ENCODE measurements at regions not wholly inside any gene's neighbourhood (a gene's known extent, or its start where the extent isn't known, plus 50 kb on each side); places are given as distances from the start of the nearest gene placed in this dataset.
"Not testable (repeated sequence)": the region's sequence is repeated elsewhere in the genome, so short reads cannot be mapped to it uniquely, and the experiment has no call there.

DNA sequence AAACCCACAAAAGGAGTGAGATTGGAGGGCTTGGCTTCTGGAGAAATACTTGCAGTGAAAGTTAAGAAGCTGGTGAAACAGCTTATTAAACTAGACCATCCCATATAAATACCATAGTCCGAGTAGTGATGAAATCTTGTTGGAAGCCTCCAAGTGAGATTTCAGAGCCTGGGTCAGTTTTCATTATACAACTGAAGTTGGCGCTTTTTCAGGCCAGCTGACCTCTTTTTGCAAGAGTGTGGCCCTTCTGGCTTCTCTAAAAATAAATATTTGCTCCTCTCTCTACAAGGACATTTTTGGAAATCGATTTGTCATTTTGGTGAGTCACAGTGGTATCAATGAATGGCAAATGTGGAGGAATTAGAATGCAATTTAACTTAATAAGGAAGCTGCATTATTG, 51.2 kb upstream of the THRB start:
- no peak for DNase-seq (ENCODE audit: low read depth)

GRCh38 chr3:24548278-24548677, 53.6 kb upstream of the THRB start:
- no peak for DNase-seq (ENCODE audit: low read depth)

DNA sequence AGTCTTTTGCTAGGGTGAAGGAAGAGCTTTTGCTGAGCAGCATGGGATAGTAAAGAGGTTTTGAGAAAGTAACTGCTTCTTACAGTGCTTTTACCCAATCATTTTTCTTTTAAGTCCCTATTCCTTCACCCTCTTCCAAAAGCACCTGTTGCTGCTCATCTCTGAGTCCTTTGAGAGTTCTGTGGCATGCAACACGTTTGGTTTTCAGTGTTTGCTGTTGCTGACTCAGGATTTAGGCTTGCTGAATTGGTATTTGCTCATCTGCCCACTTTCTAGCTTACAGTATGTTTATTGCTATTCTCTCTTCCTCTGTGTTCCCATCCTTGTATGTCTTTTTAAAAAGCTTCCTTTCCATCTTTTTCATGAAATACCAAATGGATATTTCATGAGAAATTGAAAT, 55.9 kb upstream of the THRB start:
- no peak for DNase-seq (ENCODE audit: low read depth)

GRCh38 chr3:24551626-24552025, 57.0 kb upstream of the THRB start:
- no peak for DNase-seq (ENCODE audit: low read depth)

DNA sequence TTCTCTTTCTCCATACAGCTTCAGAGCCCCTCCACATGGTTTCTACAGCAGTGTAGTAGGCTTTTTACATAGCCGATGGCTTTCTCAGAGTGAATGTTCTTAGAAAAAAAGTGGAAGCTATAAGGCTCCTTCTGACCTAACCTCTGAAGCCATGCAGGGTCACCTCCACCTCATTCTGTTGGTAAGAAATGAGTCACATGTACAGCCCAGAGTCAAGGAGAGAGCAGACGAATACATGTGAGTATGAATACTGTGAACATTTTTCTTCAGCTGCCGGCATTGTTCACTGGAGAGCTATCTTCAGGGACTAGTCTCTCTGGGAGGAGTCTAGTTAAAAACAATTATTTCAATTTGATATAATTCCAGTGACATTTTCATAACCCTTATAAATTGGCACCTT, 68.2 kb upstream of the THRB start:
- DNase-seq (ENCODE audit: low read depth): no peak

- DNase-seq (ENCODE audit: low read depth): no peak
Observed at GRCh38 chr3:24565053-24565452, 70.4 kb upstream of the THRB start.

DNA sequence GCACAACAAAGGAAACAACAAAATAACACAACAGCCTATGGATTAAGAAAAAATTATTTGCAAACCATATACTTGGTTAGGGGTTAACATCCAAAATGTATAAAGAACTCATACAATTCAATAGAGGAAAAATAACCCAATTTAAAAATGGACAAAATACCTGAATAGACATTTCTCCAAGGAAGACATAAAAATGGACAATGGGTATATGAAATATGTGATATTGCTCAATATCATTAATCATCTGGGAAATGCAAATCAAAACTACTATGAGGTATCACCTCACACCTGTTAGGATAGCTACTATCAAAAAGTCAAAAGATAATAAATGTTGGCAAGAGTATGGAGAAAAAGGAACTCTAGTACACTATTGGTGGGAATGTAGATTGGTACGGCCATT, 71.0 kb upstream of the THRB start:
- no peak for DNase-seq (ENCODE audit: low read depth)

GRCh38 chr3:24566927-24567326, 72.3 kb upstream of the THRB start:
- no peak for DNase-seq (ENCODE audit: low read depth)

DNA sequence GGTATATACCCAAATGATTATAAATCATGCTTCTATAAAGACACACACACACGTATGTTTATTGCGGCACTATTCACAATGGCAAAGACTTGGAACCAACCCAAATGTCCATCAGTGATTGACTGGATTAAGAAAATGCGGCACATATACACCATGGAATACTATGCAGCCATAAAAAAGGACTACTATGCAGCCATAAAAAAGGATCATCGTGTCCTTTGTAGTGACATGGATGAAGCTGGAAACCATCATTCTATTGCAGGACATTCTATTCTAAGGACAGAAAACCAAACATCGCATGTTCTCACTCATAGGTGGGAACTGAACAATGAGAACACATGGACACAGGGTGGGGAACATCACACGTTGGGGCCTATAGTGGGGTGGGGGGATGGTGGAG, 77.8 kb upstream of the THRB start:
- DNase-seq (ENCODE audit: low read depth): not testable (repeated sequence)

GRCh38 chr3:24573576-24573975, 78.9 kb upstream of the THRB start:
- no peak for DNase-seq (ENCODE audit: low read depth)

DNA sequence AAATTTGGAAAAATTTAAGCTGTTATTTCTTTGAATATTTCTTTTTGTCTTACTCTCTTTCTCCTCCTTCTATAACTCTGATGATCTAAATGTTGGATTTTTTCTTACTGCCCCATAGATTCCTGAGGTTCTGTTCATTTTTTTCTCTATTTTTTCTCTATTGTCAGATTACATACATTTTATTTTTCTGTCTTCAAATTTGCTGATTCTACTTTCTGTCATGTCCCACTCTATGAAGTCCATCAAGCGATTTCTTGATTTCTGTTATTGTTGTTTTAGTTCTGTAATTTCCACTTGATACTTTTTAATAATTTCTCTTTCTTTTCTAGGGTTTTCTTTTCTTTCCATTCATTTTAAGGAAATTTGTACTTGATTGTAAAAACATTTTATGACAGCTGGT, 83.7 kb upstream of the THRB start:
- DNase-seq (ENCODE audit: low read depth): no peak

DNA sequence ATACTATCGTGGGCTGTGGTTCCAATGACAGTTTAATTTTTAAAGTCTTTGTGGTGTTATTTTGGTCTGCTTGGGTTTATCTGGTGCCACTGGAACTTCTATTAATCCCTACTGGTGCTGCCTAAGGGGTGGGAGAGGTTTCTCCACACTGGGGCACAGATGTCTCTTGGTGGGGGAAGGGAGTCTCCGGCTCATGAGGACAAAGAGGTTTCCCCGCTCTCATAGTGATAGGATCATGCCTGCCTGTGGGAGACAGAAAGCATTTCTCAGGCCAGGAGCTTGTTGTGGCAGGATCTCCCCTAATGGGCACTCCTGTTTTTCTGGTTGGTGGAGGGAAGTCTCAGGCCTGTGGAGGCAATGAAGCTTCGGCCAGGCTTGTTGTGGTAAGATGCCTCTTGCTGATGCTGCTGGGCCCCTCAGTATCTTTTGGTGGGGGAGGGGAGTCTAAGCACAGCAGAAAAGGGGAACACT, 84.3 kb upstream of the THRB start:
- DNase-seq (ENCODE audit: low read depth): no peak

GRCh38 chr3:24582431-24583403, 88.1 kb upstream of the THRB start:
- no peak for DNase-seq (ENCODE audit: low read depth)

DNA sequence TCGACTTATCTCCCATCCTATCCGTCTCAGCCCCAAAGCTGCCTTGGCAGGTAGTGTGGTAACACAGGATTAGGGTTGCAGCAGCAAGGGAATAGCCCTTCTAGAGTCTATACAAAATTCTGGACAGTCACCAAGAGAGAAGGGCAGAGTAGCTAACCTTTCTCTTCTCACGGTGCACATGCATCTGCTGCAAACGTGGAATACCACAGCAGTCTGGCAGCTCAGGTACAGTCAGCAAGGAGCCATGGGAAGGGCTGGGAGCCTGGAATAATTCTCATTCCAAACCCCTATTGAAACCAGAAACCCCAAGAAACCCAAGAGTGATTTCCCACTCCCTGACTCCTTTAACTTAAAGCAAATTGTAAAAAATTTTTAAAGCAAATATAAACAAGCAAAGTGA, 92.3 kb upstream of the THRB start:
- no peak for DNase-seq (ENCODE audit: low read depth)

GRCh38 chr3:24588629-24589512, 94.2 kb upstream of the THRB start:
- no peak for DNase-seq (ENCODE audit: low read depth)

- DNase-seq (ENCODE audit: low read depth): no peak
Observed at GRCh38 chr3:24589513-24589851, 94.8 kb upstream of the THRB start.

- no peak for DNase-seq (ENCODE audit: low read depth)
Observed at GRCh38 chr3:24589931-24590880, 95.6 kb upstream of the THRB start.

DNA sequence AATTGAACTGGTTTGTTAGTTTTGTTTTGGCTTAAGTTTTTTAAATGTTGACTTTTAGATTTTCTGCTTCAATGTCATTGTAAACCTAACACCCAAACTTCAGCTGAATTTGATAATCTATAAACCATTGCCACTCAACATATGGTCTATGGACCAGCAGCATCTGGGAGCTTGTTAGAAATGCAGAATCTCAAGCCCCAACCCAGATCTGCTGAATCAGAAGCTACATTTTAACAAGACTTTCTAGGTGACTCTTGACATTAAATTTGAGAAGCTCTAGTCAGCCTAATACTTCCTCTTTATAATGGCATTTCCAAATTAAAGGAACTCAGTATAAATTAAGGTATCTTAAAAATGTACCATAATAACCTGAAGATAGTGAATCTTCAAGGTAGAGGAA, 96.5 kb upstream of the THRB start:
- no peak for DNase-seq (ENCODE audit: low read depth)

- no peak for DNase-seq (ENCODE audit: low read depth)
Observed at GRCh38 chr3:24591661-24592555, 97.3 kb upstream of the THRB start.

DNA sequence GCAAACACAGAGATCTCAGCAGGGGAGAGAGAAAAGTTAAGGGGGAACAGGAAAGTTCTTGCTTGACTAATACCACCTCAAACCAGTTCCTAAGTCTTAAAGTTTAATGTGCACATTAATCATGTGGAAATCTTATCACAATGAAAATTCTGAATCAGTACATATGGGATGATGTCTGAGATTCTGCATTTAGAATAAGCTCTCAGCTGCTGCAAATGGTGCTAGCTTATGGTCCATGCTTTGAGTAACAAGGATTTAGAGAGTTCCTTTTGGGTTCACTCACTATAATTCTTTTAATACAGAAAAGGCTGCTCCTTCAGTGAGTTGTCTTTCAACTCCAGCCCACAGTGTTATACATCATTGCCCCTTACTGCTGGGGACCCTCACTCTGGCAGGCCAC, 99.5 kb upstream of the THRB start:
- no peak for DNase-seq (ENCODE audit: low read depth)

DNA sequence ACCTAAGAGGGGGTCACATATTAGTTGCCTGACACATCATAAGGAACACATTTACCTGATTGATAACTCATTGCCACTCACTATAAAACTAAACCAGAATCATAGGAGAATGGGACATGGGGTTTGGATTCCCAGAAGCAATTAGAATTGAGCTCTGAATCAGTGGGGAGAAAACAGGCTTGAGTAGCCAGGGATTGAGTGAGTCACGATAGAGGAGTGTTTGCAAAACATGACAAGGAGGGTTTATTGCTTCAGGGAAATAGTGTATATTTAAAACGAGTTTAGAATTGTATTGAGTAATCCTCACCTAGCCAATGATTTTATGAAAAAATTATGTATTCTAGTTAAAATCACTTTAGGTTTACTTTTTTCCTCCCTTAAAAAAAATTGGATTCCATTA, 101.1 kb upstream of the THRB start:
- DNase-seq (ENCODE audit: low read depth): no peak
